ENCODE measurements at regions not wholly inside any gene's neighbourhood (a gene's known extent, or its start where the extent isn't known, plus 50 kb on each side); places are given as distances from the start of the nearest gene placed in this dataset.

DNA sequence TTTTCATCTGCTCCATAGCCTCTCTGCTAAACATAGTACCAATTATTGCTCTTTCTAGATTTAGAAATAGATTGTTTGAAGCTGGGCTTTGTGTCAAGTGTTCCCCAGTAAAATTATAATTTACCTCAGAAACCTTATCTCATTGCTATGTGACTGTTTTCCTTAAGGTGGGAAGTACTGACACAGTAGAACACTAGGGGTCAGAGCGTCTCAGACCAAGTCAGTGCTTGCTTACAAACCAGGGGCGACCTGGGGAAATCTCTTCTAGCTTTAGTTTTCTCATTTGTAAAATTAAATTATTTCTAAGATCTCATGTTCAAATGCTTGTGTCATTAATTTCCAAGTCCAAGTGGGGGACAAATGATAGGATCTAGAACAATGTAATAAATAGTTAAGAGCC is 360.4 kb downstream of the RAPGEF2 start:
- TF ChIP-seq, protein P1, sequence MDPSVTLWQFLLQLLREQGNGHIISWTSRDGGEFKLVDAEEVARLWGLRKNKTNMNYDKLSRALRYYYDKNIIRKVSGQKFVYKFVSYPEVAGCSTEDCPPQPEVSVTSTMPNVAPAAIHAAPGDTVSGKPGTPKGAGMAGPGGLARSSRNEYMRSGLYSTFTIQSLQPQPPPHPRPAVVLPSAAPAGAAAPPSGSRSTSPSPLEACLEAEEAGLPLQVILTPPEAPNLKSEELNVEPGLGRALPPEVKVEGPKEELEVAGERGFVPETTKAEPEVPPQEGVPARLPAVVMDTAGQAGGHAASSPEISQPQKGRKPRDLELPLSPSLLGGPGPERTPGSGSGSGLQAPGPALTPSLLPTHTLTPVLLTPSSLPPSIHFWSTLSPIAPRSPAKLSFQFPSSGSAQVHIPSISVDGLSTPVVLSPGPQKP (IDR thresholded peaks at IDR 0.05; ENCODE audit: low read depth, low read length), result no peak
- TF ChIP-seq RAD21 (conservative IDR thresholded peaks at IDR 0.05 in 1 of 2, IDR thresholded peaks at IDR 0.05 in 1 of 2) (no peak), MAFK (IDR thresholded peaks at IDR 0.05; ENCODE audit: partially characterized antibody) (no peak), BHLHE40 (IDR thresholded peaks at IDR 0.05; ENCODE audit: low read depth, low read length) (no peak)
- TF ChIP-seq, protein P2, sequence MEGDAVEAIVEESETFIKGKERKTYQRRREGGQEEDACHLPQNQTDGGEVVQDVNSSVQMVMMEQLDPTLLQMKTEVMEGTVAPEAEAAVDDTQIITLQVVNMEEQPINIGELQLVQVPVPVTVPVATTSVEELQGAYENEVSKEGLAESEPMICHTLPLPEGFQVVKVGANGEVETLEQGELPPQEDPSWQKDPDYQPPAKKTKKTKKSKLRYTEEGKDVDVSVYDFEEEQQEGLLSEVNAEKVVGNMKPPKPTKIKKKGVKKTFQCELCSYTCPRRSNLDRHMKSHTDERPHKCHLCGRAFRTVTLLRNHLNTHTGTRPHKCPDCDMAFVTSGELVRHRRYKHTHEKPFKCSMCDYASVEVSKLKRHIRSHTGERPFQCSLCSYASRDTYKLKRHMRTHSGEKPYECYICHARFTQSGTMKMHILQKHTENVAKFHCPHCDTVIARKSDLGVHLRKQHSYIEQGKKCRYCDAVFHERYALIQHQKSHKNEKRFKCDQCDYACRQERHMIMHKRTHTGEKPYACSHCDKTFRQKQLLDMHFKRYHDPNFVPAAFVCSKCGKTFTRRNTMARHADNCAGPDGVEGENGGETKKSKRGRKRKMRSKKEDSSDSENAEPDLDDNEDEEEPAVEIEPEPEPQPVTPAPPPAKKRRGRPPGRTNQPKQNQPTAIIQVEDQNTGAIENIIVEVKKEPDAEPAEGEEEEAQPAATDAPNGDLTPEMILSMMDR (IDR thresholded peaks at IDR 0.05), result no peak
